ENCODE measurements at regions not wholly inside any gene's neighbourhood (a gene's known extent, or its start where the extent isn't known, plus 50 kb on each side); places are given as distances from the start of the nearest gene placed in this dataset.

- TF ChIP-seq CTCF (IDR thresholded peaks at IDR 0.05 in 4 of 5, conservative IDR thresholded peaks at IDR 0.05 in 1 of 5) (no peak), POLR2A (IDR thresholded peaks at IDR 0.05) (no peak)
Observed at GRCh38 chr12:104825408-104825807, 132.7 kb downstream of the SLC41A2 start.

All from gastrocnemius medialis (tissue), 4 donors.